ENCODE measurements at regions not wholly inside any gene's neighbourhood (a gene's known extent, or its start where the extent isn't known, plus 50 kb on each side); places are given as distances from the start of the nearest gene placed in this dataset.

- no peak for DNase-seq (ENCODE audit: low read depth)
- no peak for TF ChIP-seq CTCF (IDR thresholded peaks at IDR 0.05; ENCODE audit: insufficient read depth, low read length)
Observed at GRCh38 chr3:161781381-161781780, 284.8 kb downstream of the OTOL1 start.

GRCh38 chr3:161793194-161793930, 296.8 kb downstream of the OTOL1 start:
- no peak for DNase-seq (ENCODE audit: low read depth)
- no peak overlapping the region for H3K4me3 ChIP-seq (ENCODE audit: low read depth, low read length)
- TF ChIP-seq CTCF (IDR thresholded peaks at IDR 0.05; ENCODE audit: insufficient read depth, low read length) = no peak

More at GRCh38 chr3:161781381-161781780, 284.8 kb downstream of the OTOL1 start:
- no peak overlapping the region for H3K4me3 ChIP-seq (ENCODE audit: low read depth, low read length)

- DNase-seq (ENCODE audit: low read depth) = no peak
- H3K4me3 ChIP-seq (ENCODE audit: low read depth, low read length) = no peak overlapping the region
- TF ChIP-seq CTCF (IDR thresholded peaks at IDR 0.05; ENCODE audit: insufficient read depth, low read length) = no peak
Observed at GRCh38 chr3:161794551-161794950, 297.9 kb downstream of the OTOL1 start.

GRCh38 chr3:161796312-161796711, 299.7 kb downstream of the OTOL1 start:
- no peak for TF ChIP-seq CTCF (IDR thresholded peaks at IDR 0.05; ENCODE audit: insufficient read depth, low read length)
- DNase-seq (ENCODE audit: low read depth) = no peak
- H3K4me3 ChIP-seq (ENCODE audit: low read depth, low read length) = no peak overlapping the region

- no peak for TF ChIP-seq CTCF (IDR thresholded peaks at IDR 0.05; ENCODE audit: insufficient read depth, low read length)
- no peak overlapping the region for H3K4me3 ChIP-seq (ENCODE audit: low read depth, low read length)
- DNase-seq (ENCODE audit: low read depth) = no peak
Observed at GRCh38 chr3:161796780-161797179, 300.2 kb downstream of the OTOL1 start.

- no peak for TF ChIP-seq CTCF (IDR thresholded peaks at IDR 0.05; ENCODE audit: insufficient read depth, low read length)
- no peak overlapping the region for H3K4me3 ChIP-seq (ENCODE audit: low read depth, low read length)
- no peak for DNase-seq (ENCODE audit: low read depth)
Observed at GRCh38 chr3:161798016-161798415, 301.4 kb downstream of the OTOL1 start.

Measured in fibroblast of the aortic adventitia (primary cell).